HG03378 (cell line): ENCODE measurements at regions not wholly inside any gene's neighbourhood (a gene's known extent, or its start where the extent isn't known, plus 50 kb on each side); places are given as distances from the start of the nearest gene placed in this dataset.
"Not testable (repeated sequence)": the region's sequence is repeated elsewhere in the genome, so short reads cannot be mapped to it uniquely, and the experiment has no call there.

Experiments used
- ATAC-seq: cut with Tn5 transposase; IDR thresholded peaks from one replicate; pipeline ENCODE4 v1.9.1; 2021; ENCODE audit warnings: mild to moderate bottlenecking, moderate library complexity; ENCODE audit not compliant: unreplicated experiment

DNA sequence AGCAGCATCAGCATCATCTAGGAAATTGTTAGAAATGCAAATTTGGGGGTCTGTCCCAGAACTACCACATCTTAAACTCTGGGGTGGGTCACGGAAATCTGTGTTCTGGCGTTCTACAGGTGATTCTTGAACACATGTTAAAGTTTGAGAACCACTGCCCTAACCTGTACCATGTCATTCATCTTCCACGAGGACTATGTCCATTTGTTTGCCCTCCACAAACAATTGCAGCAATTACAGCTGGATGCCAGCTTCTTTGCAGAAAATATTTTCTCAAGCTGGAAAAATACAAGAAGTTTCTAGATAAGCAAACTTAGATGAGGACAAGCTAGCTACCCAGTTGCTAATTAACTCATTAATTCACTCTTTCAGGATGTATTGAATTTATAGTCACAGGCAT lies 54.1 kb downstream of the MAFB start:
- no peak for ATAC-seq

GRCh38 chr20:40633123-40633850 lies 55.7 kb downstream of the MAFB start:
- no peak for ATAC-seq

DNA sequence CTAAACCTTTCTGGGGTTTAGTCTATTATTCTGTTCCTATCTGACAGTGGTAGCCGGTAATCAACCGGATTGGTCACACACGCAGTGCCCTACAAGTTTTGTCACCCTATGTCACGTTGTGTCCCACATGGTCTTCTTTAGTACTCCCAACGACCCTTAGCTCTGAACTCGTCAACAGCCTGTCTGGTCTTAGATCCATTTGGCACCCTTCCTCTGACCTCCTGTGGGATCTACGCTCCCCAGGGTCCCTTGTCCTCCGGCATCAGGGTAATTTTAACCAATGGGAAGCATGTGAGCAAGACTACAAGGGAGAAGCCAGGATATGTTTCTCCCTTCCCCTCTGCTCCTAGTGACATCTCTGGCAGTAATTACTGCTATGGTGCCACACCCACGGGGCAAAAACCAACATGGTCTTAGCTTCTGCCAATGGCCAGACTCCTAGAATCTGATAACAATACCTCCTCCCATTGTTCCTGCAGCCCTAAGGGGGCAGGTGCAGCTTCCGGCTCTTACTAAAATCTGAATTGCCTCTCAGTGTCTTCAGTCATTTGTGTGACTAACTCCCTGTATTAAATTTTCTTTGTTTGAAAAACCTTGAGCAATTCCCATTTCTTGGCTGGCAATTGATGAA lies 56.6 kb downstream of the MAFB start:
- no peak for ATAC-seq

GRCh38 chr20:40631119-40631631 lies 57.9 kb downstream of the MAFB start:
- ATAC-seq, result no peak

GRCh38 chr20:40630713-40631112 lies 58.3 kb downstream of the MAFB start:
- ATAC-seq, result no peak

GRCh38 chr20:40630099-40630498 lies 58.9 kb downstream of the MAFB start:
- no peak for ATAC-seq

DNA sequence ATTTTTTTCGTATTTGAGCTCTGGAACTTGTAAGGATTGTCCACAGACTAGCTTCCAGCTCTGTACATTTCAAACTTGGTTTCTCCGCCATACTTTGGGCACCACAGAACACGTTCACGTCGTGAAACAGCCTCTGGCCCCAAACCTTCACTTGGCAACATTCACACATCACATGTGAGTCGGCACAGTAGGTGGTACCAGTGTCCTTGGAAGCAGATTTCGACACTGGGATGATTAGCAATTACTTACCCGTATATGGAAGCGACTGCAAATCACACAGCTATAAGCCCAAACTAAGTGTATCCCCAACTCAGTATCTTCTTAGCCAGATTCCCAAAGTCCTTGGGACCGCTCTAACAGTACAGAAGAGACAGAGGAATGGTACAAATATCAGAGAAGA lies 60.2 kb downstream of the MAFB start:
- ATAC-seq, result no peak

- not testable (repeated sequence) for ATAC-seq
These were observed 70.0 kb downstream of the MAFB start for GRCh38 chr20:40619053-40619452.

DNA sequence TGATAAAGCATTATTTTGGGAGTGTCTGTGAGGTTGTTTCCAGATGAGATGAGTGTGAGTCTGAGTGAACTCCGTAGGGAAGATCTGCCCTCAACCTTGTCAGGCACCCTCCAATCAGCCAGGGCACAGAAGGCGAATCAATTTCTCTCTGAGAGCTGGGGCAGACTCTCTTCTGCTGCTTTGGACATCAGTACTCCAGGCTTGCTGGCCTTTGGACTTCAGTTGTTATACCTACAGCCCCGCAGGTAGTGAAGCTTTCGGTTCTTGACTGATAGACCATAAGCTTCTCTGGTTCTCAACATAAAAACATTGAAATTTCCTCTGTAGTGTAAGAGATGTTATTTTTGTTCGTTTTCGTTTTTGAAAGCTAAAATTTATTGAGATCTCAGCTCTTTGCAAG lies 71.4 kb downstream of the MAFB start:
- no peak for ATAC-seq

DNA sequence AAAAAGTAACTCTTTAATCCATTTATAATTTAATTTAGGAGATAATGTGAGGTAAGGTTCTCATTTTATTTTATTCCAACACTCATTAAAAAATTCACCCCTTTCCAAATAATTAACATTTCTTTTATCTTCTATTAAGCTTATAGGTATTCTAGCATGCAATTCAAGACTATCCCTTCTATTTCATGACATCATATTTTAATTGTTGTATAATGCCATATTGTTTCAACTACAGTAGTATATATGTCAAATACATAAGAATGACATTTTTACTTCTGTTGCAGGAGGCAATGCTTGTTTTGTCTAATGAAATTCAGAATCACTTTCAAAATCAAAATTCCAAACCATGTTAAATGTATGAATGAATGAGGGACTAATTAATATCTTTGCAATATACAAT lies 76.2 kb downstream of the MAFB start:
- ATAC-seq, result no peak

- no peak for ATAC-seq
These were observed 76.8 kb downstream of the MAFB start for GRCh38 chr20:40612247-40612646.

DNA sequence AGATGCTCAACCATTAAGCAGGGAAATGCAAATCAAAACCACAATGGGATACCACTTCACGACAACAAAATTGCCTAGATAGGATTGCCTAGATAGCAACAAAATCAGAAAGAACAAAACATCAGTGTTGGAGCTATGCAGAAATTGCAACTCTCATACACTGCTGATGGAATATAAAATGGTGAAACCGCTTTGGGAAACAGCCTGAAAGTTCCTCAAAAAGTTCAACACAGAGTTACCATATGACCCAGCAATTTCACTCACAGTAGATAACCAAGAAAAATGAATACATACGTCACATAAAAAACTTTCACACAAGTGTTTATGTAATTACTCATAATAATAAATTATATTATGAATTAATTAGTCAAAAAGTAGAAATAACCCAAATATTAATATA lies 78.3 kb downstream of the MAFB start:
- no peak for ATAC-seq

- ATAC-seq, result no peak
These were observed 81.1 kb downstream of the MAFB start for GRCh38 chr20:40607927-40608326.

DNA sequence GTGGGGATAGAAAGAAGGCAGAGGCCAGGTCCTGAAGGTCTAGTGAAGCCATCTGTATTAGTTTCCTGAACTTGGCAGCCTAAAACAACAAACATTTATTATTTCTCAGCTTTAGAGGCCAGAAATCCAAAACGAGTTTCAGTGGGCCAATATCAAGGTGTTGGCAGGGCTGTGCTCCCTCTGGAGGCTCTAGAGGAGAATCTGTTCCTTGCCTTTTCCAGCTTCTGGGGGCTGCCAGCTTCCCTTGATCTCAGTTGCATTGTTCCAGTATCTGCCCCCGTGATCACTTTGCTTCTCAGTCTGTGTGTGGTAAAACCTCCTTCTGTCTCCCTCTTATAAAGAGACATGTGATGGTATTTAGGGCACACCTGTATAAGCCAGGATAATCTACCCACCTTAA lies 82.4 kb downstream of the MAFB start:
- no peak for ATAC-seq

GRCh38 chr20:40606237-40606636 lies 82.8 kb downstream of the MAFB start:
- no peak for ATAC-seq

GRCh38 chr20:40604416-40604815 lies 84.6 kb downstream of the MAFB start:
- ATAC-seq, result no peak

GRCh38 chr20:40603057-40603651 lies 85.9 kb downstream of the MAFB start:
- ATAC-seq, result no peak

DNA sequence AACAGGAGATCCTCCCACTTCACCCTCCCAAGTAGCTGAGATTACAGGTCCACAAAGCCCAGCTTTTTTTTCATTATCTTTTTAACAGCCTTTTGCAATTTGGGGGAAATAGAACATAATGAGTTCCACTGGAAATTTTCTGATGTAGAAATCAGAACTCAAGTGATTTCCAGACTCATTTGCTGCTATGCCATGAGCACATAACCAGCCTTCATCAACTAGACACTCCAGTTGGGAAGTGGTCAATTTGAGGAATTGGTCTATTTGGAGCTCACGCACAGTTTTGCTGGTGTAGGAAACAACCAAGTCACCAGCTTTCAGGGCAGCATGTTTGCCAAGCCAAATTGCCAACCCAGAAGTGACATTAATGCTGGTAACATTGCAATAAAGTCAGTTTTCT lies 86.7 kb downstream of the MAFB start:
- ATAC-seq, result no peak

DNA sequence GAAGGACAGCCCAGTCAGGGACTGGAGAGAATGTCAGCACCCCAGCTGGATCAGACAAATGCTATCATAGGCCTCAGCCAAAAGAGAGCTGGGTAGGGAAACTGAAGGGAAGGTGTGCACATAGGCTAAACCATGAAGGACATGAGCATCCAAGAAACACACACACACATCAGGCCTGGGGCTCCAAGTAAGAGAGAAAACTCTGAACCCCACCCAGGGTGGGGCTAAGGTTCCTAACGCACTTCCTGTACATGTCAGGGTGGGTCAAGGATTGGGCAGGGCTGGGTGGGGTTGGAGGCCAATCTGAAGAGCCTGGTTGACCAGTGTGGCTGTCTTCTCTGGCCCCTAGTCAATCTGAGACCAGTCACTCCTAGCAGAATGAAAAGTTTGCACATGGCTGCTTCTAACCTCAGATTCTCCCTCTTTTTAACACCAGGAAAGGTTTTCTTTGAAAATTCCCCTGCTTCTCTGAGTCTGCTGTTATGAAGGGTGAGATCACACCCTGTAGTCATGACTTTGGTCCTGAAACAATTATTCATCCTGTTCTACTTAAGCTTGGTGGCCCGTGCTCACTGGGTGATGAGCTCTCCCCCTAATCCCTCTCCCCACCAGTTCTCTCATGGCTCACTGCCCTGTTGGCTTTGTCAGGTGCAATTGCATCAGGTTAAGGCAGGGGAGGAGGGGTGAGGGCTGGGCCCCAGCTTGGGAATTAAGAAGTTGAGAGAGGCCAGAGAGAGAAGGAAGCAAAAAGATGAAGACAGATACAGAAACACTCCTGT lies 88.4 kb downstream of the MAFB start:
- no peak for ATAC-seq

GRCh38 chr20:40599987-40600386 lies 89.0 kb downstream of the MAFB start:
- ATAC-seq, result no peak

GRCh38 chr20:40592941-40593340 lies 96.1 kb downstream of the MAFB start:
- no peak for ATAC-seq
